C4-2B (cell line): ENCODE measurements at regions not wholly inside any gene's neighbourhood (a gene's known extent, or its start where the extent isn't known, plus 50 kb on each side); places are given as distances from the start of the nearest gene placed in this dataset.
"Not testable (repeated sequence)": the region's sequence is repeated elsewhere in the genome, so short reads cannot be mapped to it uniquely, and the experiment has no call there.

ENCODE experiments used
- H3K27ac ChIP-seq: fragments of 450-650 bp; 2 replicates; pipeline ENCODE4 v1.5.1; 2017
- CTCF ChIP-seq: fragments of 450-650 bp; conservative IDR thresholded peaks from 2 replicates; pipeline ENCODE4 v1.5.1; 2017; ENCODE audit warnings: mild to moderate bottlenecking
- ZFX ChIP-seq: fragments of 450-650 bp; IDR thresholded peaks from 2 replicates; pipeline ENCODE4 v1.6.1; 2017

GRCh38 chr12:73991138-73991537, 546.5 kb upstream of the ATXN7L3B start:
- H3K27ac ChIP-seq, result no peak overlapping the region
- no peak for TF ChIP-seq ZFX
- TF ChIP-seq CTCF, result no peak

GRCh38 chr12:73998894-73999293, 538.7 kb upstream of the ATXN7L3B start:
- TF ChIP-seq CTCF (no peak), ZFX (no peak)
- no peak overlapping the region for H3K27ac ChIP-seq

GRCh38 chr12:74015118-74015517, 522.5 kb upstream of the ATXN7L3B start:
- TF ChIP-seq ZFX, result no peak
- no peak for TF ChIP-seq CTCF
- H3K27ac ChIP-seq, result no peak overlapping the region

- H3K27ac ChIP-seq, result not testable (repeated sequence)
Measured at GRCh38 chr12:74016324-74016723, 521.3 kb upstream of the ATXN7L3B start.

- H3K27ac ChIP-seq, result no peak overlapping the region
- TF ChIP-seq ZFX, result no peak
- no peak for TF ChIP-seq CTCF
Measured at GRCh38 chr12:74018849-74019248, 518.8 kb upstream of the ATXN7L3B start.

GRCh38 chr12:74021937-74022336, 515.7 kb upstream of the ATXN7L3B start:
- no peak for TF ChIP-seq ZFX
- TF ChIP-seq CTCF, result peak; percentile 87
- no peak overlapping the region for H3K27ac ChIP-seq

- TF ChIP-seq ZFX, result no peak
- no peak for TF ChIP-seq CTCF
- H3K27ac ChIP-seq, result no peak overlapping the region
Measured at GRCh38 chr12:74031045-74031444, 506.6 kb upstream of the ATXN7L3B start.

- TF ChIP-seq ZFX, result no peak
- TF ChIP-seq CTCF, result no peak
- H3K27ac ChIP-seq, result no peak overlapping the region
Measured at GRCh38 chr12:74033531-74033930, 504.1 kb upstream of the ATXN7L3B start.
